ENCODE measurements at regions not wholly inside any gene's neighbourhood (a gene's known extent, or its start where the extent isn't known, plus 50 kb on each side); places are given as distances from the start of the nearest gene placed in this dataset.

DNA sequence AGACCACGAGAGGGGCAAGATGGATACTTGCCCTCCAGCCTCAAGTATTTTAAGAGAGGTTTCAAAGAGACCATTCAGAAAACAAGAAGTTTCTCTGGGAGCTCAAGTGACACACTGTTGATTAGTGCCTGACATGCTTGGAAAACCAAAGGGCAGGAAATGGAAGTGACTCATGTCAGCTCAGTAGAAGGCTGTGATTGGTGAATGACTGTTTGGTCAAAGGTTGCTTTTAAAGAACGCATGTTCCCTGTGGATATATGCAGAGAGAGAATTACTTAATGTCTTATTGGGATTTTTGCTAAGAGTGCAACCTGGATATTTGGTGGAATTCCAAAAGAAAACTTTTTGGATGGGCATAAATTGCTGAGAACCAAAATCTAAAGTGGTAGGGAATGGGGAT lies 549.9 kb downstream of the XIRP2 start:
- no peak for TF ChIP-seq HDGF (IDR thresholded peaks at IDR 0.05; ENCODE audit: borderline replicate concordance)
- no peak for TF ChIP-seq NFRKB (IDR thresholded peaks at IDR 0.05)
- no peak for TF ChIP-seq ZNF384 (IDR thresholded peaks at IDR 0.05)
